Mesendoderm (in vitro differentiated cells): ENCODE measurements at regions not wholly inside any gene's neighbourhood (a gene's known extent, or its start where the extent isn't known, plus 50 kb on each side); places are given as distances from the start of the nearest gene placed in this dataset.

Experiments
- DNase-seq: peaks from one replicate; pipeline ENCODE4 v3.0.0; 2013
- H2AK5ac ChIP-seq: 2 replicates; pipeline ENCODE4 v1.6.1; 2013; ENCODE audit warnings: low read length, inconsistent platforms
- H2BK120ac ChIP-seq: 2 replicates; pipeline ENCODE4 v1.6.1; 2013; ENCODE audit warnings: low read depth, mild to moderate bottlenecking, low read length, moderate library complexity, mixed read lengths
- H2BK15ac ChIP-seq: replicated peaks from 2 replicates; pipeline ENCODE4 v1.6.1; 2013; ENCODE audit warnings: low read depth, mild to moderate bottlenecking, moderate library complexity
- H2BK5ac ChIP-seq: 2 replicates; pipeline ENCODE4 v1.6.1; 2013; ENCODE audit warnings: low read length, inconsistent platforms
- H3K18ac ChIP-seq: 2 replicates; pipeline ENCODE4 v1.6.1; 2013; ENCODE audit warnings: mild to moderate bottlenecking, low read length, mixed read lengths
- H3K23ac ChIP-seq: one replicate; pipeline ENCODE4 v1.6.1; 2013; ENCODE audit warnings: low read length
- H3K27ac ChIP-seq: 2 replicates; pipeline ENCODE4 v1.5.1; 2013; ENCODE audit warnings: low read depth, mild to moderate bottlenecking, inconsistent platforms, low read length, moderate library complexity
- H3K27me3 ChIP-seq: 2 replicates; pipeline ENCODE4 v1.6.1; 2013; ENCODE audit warnings: low read length, control low read depth, mild to moderate bottlenecking, inconsistent platforms; ENCODE audit not compliant: insufficient read depth, poor library complexity
- H3K36me3 ChIP-seq: 2 replicates; pipeline ENCODE4 v1.6.1; 2013; ENCODE audit warnings: low read length, inconsistent platforms; ENCODE audit not compliant: control insufficient read depth, insufficient read depth
- H3K4ac ChIP-seq: one replicate; pipeline ENCODE4 v1.6.1; 2013; ENCODE audit warnings: low read depth, mild to moderate bottlenecking, low read length, moderate library complexity
- H3K4me1 ChIP-seq: 2 replicates; pipeline ENCODE4 v1.6.1; 2013; ENCODE audit warnings: low read depth, low read length, inconsistent platforms; ENCODE audit not compliant: control insufficient read depth
- H3K4me2 ChIP-seq: 2 replicates; pipeline ENCODE4 v1.6.1; 2013; ENCODE audit warnings: low read length
- H3K4me3 ChIP-seq: 2 replicates; pipeline ENCODE4 v1.5.1; 2013; ENCODE audit warnings: mild to moderate bottlenecking, low read length
- H3K56ac ChIP-seq: one replicate; pipeline ENCODE4 v1.6.1; 2013; ENCODE audit warnings: low read length
- H3K79me1 ChIP-seq: 2 replicates; pipeline ENCODE4 v1.6.1; 2013; ENCODE audit warnings: low read length, inconsistent platforms
- H3K79me2 ChIP-seq: 2 replicates; pipeline ENCODE4 v1.6.1; 2013; ENCODE audit warnings: mild to moderate bottlenecking, low read length; ENCODE audit not compliant: control insufficient read depth, insufficient read depth
- H3K9ac ChIP-seq: 2 replicates; pipeline ENCODE4 v1.6.1; 2013; ENCODE audit warnings: low read length, inconsistent platforms
- H4K5ac ChIP-seq: one replicate; pipeline ENCODE4 v1.6.1; 2013; ENCODE audit warnings: low read length
- H4K8ac ChIP-seq: one replicate; pipeline ENCODE4 v1.6.1; 2013; ENCODE audit warnings: low read depth, mild to moderate bottlenecking, control low read depth, low read length, moderate library complexity
- WGBS: extraction: QIAGEN DNeasy Blood & Tissue Kit; methylation state at CpG from one replicate; pipeline ENCODE4 v1.1.7; 2013; ENCODE audit warnings: low lambda C conversion rate, missing lambda C conversion rate; ENCODE audit not compliant: insufficient coverage; ENCODE audit errors: extremely low coverage; 5-methylcytosine and 5-hydroxymethylcytosine counted together

DNA sequence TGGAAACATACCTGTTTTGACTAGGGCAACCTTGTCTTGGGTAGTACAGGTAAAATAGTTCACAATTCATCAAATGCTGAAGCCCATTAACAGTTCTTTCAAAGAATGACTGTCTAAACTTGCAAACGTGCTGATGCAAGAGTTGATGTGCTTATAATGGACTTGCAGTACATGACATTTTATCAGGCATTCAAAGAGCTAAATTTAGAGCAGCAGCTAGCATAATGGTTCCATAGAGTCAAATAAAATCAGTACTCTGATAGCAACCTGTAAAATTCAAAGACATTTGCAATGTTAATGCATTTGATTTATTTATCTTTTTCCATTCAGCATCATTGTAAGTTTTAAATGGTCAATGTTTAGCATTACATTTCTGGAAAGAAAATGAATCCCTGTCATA, 979.7 kb upstream of the SLC10A2 start:
- Histone ChIP-seq H4K5ac (no peak overlapping the region), H3K27ac (no peak overlapping the region), H3K9ac (no peak overlapping the region), H3K4me1 (no peaks in the 10 kb centered on the region), H3K23ac (no peak overlapping the region), H2BK5ac (no peak overlapping the region), H3K27me3 (no peaks in the 10 kb centered on the region), H3K18ac (no peak overlapping the region), H4K8ac (no peak overlapping the region), H3K4me3 (no peak overlapping the region), H3K4me2 (no peak overlapping the region), H2BK120ac (no peak overlapping the region), H2AK5ac (no peak overlapping the region), H3K36me3 (no peaks in the 10 kb centered on the region), H2BK15ac (no peak overlapping the region), H3K56ac (no peak overlapping the region), H3K79me1 (no peaks in the 10 kb centered on the region), H3K4ac (no peak overlapping the region), H3K79me2 (no peaks in the 10 kb centered on the region)
- WGBS = no CpG with 5 or more reads among the region's 1 CpG
- DNase-seq = no peak

DNA sequence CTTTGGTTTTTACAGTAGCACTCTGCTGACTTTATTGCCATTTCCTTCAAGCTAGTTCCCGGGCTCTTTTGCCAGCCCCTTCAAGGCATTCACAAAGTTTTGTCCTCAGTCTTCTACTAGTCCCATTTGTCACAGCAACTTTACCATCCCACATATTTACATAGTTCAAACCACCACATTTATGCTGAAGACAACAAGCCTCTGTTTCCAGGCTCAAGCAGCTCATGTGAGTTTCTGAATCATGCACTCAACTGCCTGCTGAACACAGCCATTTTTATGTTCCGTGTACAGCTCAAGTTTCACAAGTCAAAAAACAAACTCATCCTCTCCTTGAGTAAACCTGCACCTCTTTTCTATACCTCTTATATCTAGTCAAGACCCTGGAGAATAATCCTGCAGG, 977.0 kb upstream of the SLC10A2 start:
- H4K8ac ChIP-seq = no peak overlapping the region
- no peaks in the 10 kb centered on the region for H3K4me1 ChIP-seq
- no peak overlapping the region for H4K5ac ChIP-seq
- no peak overlapping the region for H2AK5ac ChIP-seq
- no peaks in the 10 kb centered on the region for H3K27me3 ChIP-seq
- H2BK5ac ChIP-seq = no peak overlapping the region
- no peak for DNase-seq
- H3K4me2 ChIP-seq = no peak overlapping the region
- H2BK15ac ChIP-seq = no peak overlapping the region
- no peaks in the 10 kb centered on the region for H3K79me2 ChIP-seq
- no peak overlapping the region for H3K23ac ChIP-seq
- H3K9ac ChIP-seq = no peak overlapping the region
- H3K18ac ChIP-seq = no peak overlapping the region
- H2BK120ac ChIP-seq = no peak overlapping the region
- no peak overlapping the region for H3K56ac ChIP-seq
- no peak overlapping the region for H3K27ac ChIP-seq
- no peak overlapping the region for H3K4me3 ChIP-seq
- WGBS = no CpG with 5 or more reads among the region's 2 CpGs
- H3K4ac ChIP-seq = no peak overlapping the region
- no peaks in the 10 kb centered on the region for H3K36me3 ChIP-seq
- H3K79me1 ChIP-seq = no peaks in the 10 kb centered on the region

DNA sequence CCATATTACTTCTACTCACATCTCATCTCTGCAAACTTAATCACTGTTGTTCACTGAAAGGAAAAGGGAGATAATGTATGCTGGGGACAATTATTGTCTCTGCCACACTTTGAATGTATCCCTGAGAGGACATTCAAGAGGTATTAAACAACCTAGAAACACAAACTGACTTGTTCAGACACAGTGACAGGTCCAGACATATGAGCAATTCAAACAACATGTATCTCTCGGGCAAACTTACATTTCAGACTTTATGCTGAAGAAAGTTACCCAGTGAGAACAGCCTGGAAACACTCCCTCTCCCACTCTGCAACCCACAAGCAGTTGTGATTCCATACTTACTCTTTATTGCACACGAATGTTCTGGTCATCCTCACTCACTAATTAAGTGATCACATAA, 968.7 kb upstream of the SLC10A2 start:
- no peak overlapping the region for H2AK5ac ChIP-seq
- H3K79me1 ChIP-seq = no peaks in the 10 kb centered on the region
- no peak overlapping the region for H2BK5ac ChIP-seq
- no peak overlapping the region for H2BK15ac ChIP-seq
- no peak overlapping the region for H3K4ac ChIP-seq
- no peak overlapping the region for H3K9ac ChIP-seq
- no peaks in the 10 kb centered on the region for H3K79me2 ChIP-seq
- H3K4me2 ChIP-seq = no peak overlapping the region
- no peak overlapping the region for H3K23ac ChIP-seq
- H4K8ac ChIP-seq = no peak overlapping the region
- H3K56ac ChIP-seq = no peak overlapping the region
- DNase-seq = no peak
- no peaks in the 10 kb centered on the region for H3K4me1 ChIP-seq
- H3K27me3 ChIP-seq = no peaks in the 10 kb centered on the region
- WGBS = no CpG with 5 or more reads among the region's 2 CpGs
- H2BK120ac ChIP-seq = no peak overlapping the region
- H3K4me3 ChIP-seq = no peak overlapping the region
- no peak overlapping the region for H3K18ac ChIP-seq
- no peak overlapping the region for H4K5ac ChIP-seq
- H3K36me3 ChIP-seq = no peaks in the 10 kb centered on the region
- H3K27ac ChIP-seq = no peak overlapping the region

DNA sequence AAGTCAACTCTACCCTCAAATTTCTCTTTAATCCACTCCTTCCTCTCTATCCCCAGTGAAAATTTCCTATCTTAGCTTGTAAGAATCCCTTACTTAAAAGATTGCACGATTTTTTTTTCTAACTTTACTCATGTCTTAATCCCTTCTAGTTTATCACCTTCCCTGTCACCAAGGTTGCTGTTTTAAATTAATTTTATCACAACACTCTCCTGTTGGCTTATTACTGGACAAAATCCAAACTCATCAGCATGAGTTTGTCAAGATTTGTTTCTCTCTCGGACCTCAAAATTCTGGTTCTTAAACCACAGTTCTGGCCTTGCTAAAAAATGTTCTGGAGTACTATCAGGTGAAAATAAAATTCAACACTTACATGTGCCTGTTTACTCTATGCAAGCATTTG, 959.1 kb upstream of the SLC10A2 start:
- no CpG with 5 or more reads among the region's 2 CpGs for WGBS
- no peak overlapping the region for H3K4me2 ChIP-seq
- H3K79me1 ChIP-seq = no peaks in the 10 kb centered on the region
- H3K4me3 ChIP-seq = no peak overlapping the region
- no peaks in the 10 kb centered on the region for H3K79me2 ChIP-seq
- no peak overlapping the region for H2BK5ac ChIP-seq
- no peaks in the 10 kb centered on the region for H3K4me1 ChIP-seq
- H3K18ac ChIP-seq = no peak overlapping the region
- no peak overlapping the region for H4K5ac ChIP-seq
- H3K9ac ChIP-seq = no peak overlapping the region
- no peak overlapping the region for H3K56ac ChIP-seq
- no peak overlapping the region for H3K23ac ChIP-seq
- DNase-seq = no peak
- H3K4ac ChIP-seq = no peak overlapping the region
- H2AK5ac ChIP-seq = no peak overlapping the region
- H3K36me3 ChIP-seq = no peaks in the 10 kb centered on the region
- no peak overlapping the region for H4K8ac ChIP-seq
- no peak overlapping the region for H3K27ac ChIP-seq
- H2BK120ac ChIP-seq = no peak overlapping the region
- H3K27me3 ChIP-seq = no peaks in the 10 kb centered on the region
- no peak overlapping the region for H2BK15ac ChIP-seq

DNA sequence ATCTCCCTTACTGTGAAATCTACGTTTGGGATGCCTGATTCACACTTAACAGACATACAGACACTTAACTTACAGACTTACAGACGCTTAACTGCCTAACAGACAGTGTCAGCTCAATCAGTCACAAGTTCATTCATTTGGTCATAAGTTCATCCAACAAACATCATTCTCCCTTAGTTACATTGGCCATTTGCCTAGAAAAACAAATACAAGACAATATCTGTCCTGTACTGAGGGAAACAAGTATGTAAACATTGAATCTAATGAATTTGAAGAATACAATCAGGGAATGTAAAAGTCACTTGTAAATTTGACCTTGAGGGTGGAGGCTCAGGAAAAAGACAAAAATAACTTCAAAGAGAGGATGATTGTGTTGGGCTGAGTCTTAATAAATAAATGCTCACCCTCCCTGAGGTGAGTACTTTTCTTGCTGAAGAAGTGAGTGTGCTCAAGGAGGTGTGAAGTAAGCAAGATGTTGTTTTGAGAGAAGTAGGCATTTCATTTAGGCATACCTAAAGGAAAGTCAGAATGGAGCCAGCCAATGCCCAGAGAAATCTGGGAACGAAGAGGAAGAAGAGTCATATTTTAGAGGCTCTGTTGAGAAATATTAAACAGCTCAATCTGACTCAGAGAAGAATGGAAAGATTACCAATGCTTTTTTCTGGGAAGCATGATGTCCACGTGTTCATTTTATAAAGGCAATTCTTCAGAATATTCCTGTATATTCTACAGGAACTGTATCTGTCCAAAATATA, 958.4 kb upstream of the SLC10A2 start:
- Histone ChIP-seq H3K4me2 (no peak overlapping the region), H3K4me3 (no peak overlapping the region), H3K27me3 (no peaks in the 10 kb centered on the region), H3K36me3 (no peaks in the 10 kb centered on the region), H3K23ac (no peak overlapping the region), H4K5ac (no peak overlapping the region), H4K8ac (no peak overlapping the region), H2AK5ac (no peak overlapping the region), H3K79me2 (no peaks in the 10 kb centered on the region), H2BK5ac (no peak overlapping the region), H3K27ac (no peak overlapping the region), H3K18ac (no peak overlapping the region), H3K79me1 (no peaks in the 10 kb centered on the region), H2BK15ac (no peak overlapping the region), H3K4ac (no peak overlapping the region), H3K56ac (no peak overlapping the region), H3K9ac (no peak overlapping the region), H2BK120ac (no peak overlapping the region), H3K4me1 (no peaks in the 10 kb centered on the region)
- WGBS = no CpG with 5 or more reads among the region's 4 CpGs
- DNase-seq = no peak

DNA sequence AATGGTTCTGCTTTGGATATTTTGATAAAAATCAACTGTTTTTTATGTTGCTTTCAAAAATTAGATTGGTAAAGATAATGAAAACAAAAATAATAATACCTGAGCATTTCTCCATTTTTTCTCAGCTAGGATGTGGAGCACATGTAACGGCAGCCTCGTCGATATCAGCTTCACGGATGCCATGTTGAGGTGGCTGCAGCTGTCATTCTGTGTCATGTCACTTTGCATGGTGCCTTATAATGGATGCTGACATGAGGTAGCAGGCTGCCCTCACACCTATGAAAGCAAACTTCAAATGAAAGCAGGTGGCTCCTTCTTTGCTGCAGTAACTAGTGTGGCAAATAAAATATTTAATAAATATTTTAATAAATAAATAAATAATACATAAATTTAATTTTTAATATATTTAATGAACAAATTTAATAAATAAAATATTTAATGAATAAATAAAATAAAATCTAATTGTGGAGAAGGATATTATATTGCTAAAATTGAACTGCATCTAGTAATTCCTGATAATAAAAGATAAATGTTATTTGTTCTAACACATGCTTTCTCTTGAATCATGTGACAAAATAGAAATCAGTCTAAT, 955.7 kb upstream of the SLC10A2 start:
- Histone ChIP-seq H3K23ac (no peak overlapping the region), H3K36me3 (no peaks in the 10 kb centered on the region), H3K4me2 (no peak overlapping the region), H3K27me3 (no peaks in the 10 kb centered on the region), H2BK15ac (no peak overlapping the region), H2AK5ac (no peak overlapping the region), H3K4me3 (no peak overlapping the region), H3K79me1 (no peaks in the 10 kb centered on the region), H3K79me2 (no peaks in the 10 kb centered on the region), H2BK120ac (no peak overlapping the region), H3K27ac (no peak overlapping the region), H2BK5ac (no peak overlapping the region), H3K18ac (no peak overlapping the region), H3K4me1 (no peaks in the 10 kb centered on the region), H4K5ac (no peak overlapping the region), H4K8ac (no peak overlapping the region), H3K9ac (no peak overlapping the region), H3K4ac (no peak overlapping the region), H3K56ac (no peak overlapping the region)
- no peak for DNase-seq
- WGBS = no CpG with 5 or more reads among the region's 4 CpGs
